ENCODE measurements at regions not wholly inside any gene's neighbourhood (a gene's known extent, or its start where the extent isn't known, plus 50 kb on each side); places are given as distances from the start of the nearest gene placed in this dataset.
A peak's percentile ranks its signal among the peaks of the same experiment; 100 is the strongest.

DNA sequence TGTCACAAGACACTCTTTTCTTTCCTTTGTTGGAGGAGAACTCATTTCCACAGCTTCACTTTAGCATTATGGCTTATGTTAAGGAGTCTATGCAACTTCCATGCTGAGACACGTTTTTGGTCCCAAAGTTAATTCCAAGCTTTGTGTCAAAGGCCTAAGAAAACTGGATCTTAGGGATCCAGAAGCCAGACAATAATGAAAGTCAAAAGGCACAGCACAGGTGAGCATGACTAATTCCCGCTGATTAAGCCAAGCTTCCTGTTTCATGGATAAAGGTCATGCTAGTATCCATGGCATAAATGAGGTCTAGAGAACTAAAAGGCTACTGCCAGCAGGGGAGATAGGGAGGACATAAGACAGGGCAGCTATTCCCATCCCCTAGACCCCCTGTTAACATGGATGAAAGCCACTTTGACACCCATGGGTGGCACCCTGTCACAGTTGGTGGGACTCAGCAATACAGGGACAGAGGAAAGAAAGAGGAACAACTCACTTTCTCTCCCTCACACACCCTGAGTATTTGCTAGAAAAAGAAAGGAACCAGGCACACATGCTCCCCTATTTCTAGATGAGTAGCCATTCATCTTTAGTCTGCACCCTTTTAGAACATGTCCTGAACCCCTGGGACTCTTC is 438.1 kb upstream of the CDH9 start:
- TF ChIP-seq EZH2 (IDR thresholded peaks at IDR 0.05) = no peak
- Mint-ChIP-seq H3K4me3 (no peak overlapping the region), H3K27me3 (ENCODE audit: insufficient read depth, low read depth) (no peaks in the 10 kb centered on the region), H3K4me1 (peaks cover 12% of the 10 kb centered on the region), H3K9me3 (peaks cover 25% of the 10 kb centered on the region), H3K36me3 (no peaks in the 10 kb centered on the region), H3K27ac (no peak overlapping the region)
- Histone ChIP-seq H3K27ac (no peak overlapping the region), H3K36me3 (peaks cover 51% of the 10 kb centered on the region), H3F3A (ENCODE audit: low read depth) (peaks cover 13% of the 10 kb centered on the region), H3K4me3 (no peak overlapping the region), H3K4me1 (peaks cover 4% of the 10 kb centered on the region), H3K9me3 (ENCODE audit: low read depth) (peaks cover 13% of the 10 kb centered on the region), H4K20me1 (ENCODE audit: low read depth) (peaks cover 7% of the 10 kb centered on the region), H3K9ac (no peak overlapping the region), H3K27me3 (no peaks in the 10 kb centered on the region), H2AFZ (replicated peaks) (no peak overlapping the region), H3K4me2 (no peak overlapping the region), H3K79me2 (ENCODE audit: low read depth) (peaks cover 67% of the 10 kb centered on the region)
- DNase-seq (ENCODE audit: low spot score) = no peak

- Mint-ChIP-seq H3K4me3 (no peak overlapping the region), H3K9me3 (peaks cover 25% of the 10 kb centered on the region), H3K27ac (no peak overlapping the region), H3K36me3 (no peaks in the 10 kb centered on the region), H3K4me1 (peaks cover 12% of the 10 kb centered on the region), H3K27me3 (ENCODE audit: insufficient read depth, low read depth) (no peaks in the 10 kb centered on the region)
- H3K4me1 ChIP-seq = peaks cover 8% of the 10 kb centered on the region
- H3F3A ChIP-seq (ENCODE audit: low read depth) = peaks cover 10% of the 10 kb centered on the region
- DNase-seq (ENCODE audit: low spot score) = no peak
- H3K27ac ChIP-seq = no peak overlapping the region
- H3K27me3 ChIP-seq = no peaks in the 10 kb centered on the region
- H3K9me3 ChIP-seq (ENCODE audit: low read depth) = peaks cover 13% of the 10 kb centered on the region
- TF ChIP-seq EZH2phosphoT487 (IDR thresholded peaks at IDR 0.05) = no peak
- H2AFZ ChIP-seq (replicated peaks) = no peak overlapping the region
- H4K20me1 ChIP-seq (ENCODE audit: low read depth) = peaks cover 7% of the 10 kb centered on the region
- peaks cover 48% of the 10 kb centered on the region for H3K36me3 ChIP-seq
- H3K9ac ChIP-seq = no peak overlapping the region
- peak overlapping the region; percentile 65 for H3K4me3 ChIP-seq
- peak overlapping the region; percentile 67 for H3K4me2 ChIP-seq
- H3K79me2 ChIP-seq (ENCODE audit: low read depth) = peaks cover 68% of the 10 kb centered on the region
These were observed 436.7 kb upstream of the CDH9 start for GRCh38 chr5:27475063-27475462.

DNA sequence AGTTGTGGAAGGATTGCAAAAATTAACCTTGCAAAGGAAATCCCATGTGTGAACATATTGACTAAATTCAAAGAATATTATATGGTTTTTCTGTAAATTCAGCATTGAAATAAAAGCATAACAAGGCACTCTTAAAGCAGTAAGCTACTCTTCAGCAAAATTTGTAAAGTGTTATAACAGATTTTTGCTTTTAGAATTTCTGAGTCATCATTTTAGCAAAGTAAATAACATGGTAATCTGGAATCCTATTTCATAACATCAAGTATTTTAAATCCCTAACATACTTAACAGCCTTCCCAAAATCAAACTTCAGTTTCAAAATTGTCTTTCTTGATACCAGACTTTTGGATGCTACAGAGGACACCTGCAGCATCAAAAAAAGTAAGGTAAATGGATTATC is 436.0 kb upstream of the CDH9 start:
- H3K27me3 ChIP-seq = no peaks in the 10 kb centered on the region
- H3K9ac ChIP-seq = no peak overlapping the region
- Mint-ChIP-seq H3K4me1 (peaks cover 8% of the 10 kb centered on the region), H3K4me3 (no peak overlapping the region), H3K36me3 (no peaks in the 10 kb centered on the region), H3K9me3 (peaks cover 23% of the 10 kb centered on the region), H3K27me3 (ENCODE audit: insufficient read depth, low read depth) (no peaks in the 10 kb centered on the region), H3K27ac (no peak overlapping the region)
- H3K4me3 ChIP-seq = peak overlapping the region; percentile 65
- H3K27ac ChIP-seq = no peak overlapping the region
- DNase-seq (ENCODE audit: low spot score) = no peak
- TF ChIP-seq, protein P1, sequence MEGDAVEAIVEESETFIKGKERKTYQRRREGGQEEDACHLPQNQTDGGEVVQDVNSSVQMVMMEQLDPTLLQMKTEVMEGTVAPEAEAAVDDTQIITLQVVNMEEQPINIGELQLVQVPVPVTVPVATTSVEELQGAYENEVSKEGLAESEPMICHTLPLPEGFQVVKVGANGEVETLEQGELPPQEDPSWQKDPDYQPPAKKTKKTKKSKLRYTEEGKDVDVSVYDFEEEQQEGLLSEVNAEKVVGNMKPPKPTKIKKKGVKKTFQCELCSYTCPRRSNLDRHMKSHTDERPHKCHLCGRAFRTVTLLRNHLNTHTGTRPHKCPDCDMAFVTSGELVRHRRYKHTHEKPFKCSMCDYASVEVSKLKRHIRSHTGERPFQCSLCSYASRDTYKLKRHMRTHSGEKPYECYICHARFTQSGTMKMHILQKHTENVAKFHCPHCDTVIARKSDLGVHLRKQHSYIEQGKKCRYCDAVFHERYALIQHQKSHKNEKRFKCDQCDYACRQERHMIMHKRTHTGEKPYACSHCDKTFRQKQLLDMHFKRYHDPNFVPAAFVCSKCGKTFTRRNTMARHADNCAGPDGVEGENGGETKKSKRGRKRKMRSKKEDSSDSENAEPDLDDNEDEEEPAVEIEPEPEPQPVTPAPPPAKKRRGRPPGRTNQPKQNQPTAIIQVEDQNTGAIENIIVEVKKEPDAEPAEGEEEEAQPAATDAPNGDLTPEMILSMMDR (IDR thresholded peaks at IDR 0.05) = no peak
- no peak for TF ChIP-seq EZH2 (IDR thresholded peaks at IDR 0.05)
- no peak for TF ChIP-seq EZH2phosphoT487 (IDR thresholded peaks at IDR 0.05)
- H3K36me3 ChIP-seq = peaks cover 41% of the 10 kb centered on the region
- peaks cover 68% of the 10 kb centered on the region for H3K79me2 ChIP-seq (ENCODE audit: low read depth)
- peaks cover 8% of the 10 kb centered on the region for H3F3A ChIP-seq (ENCODE audit: low read depth)
- peak overlapping the region; percentile 67 for H3K4me2 ChIP-seq
- peaks cover 7% of the 10 kb centered on the region for H4K20me1 ChIP-seq (ENCODE audit: low read depth)
- peaks cover 13% of the 10 kb centered on the region for H3K9me3 ChIP-seq (ENCODE audit: low read depth)
- peaks cover 8% of the 10 kb centered on the region for H3K4me1 ChIP-seq
- H2AFZ ChIP-seq (replicated peaks) = no peak overlapping the region

DNA sequence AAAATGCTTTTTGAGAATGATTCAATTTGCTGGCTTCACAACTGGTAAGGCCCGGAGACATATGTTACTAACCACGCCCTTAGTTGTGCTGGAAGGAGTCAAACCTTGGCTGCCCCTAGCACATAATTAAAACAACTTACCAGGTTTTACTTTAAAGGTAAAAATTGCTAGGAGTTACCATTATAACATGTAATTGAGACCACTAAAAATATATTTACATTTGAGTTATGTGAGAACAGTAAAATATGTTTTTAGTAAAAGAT is 435.6 kb upstream of the CDH9 start:
- Mint-ChIP-seq H3K27me3 (ENCODE audit: insufficient read depth, low read depth) (no peaks in the 10 kb centered on the region), H3K4me3 (no peak overlapping the region), H3K27ac (no peak overlapping the region), H3K9me3 (peaks cover 23% of the 10 kb centered on the region), H3K4me1 (peaks cover 8% of the 10 kb centered on the region), H3K36me3 (no peaks in the 10 kb centered on the region)
- Histone ChIP-seq H3K4me3 (peak overlapping the region; percentile 65), H3K36me3 (peaks cover 40% of the 10 kb centered on the region), H3K4me2 (peak overlapping the region; percentile 67), H3K9me3 (ENCODE audit: low read depth) (peaks cover 13% of the 10 kb centered on the region), H3K9ac (no peak overlapping the region), H3K27ac (no peak overlapping the region), H3K79me2 (ENCODE audit: low read depth) (peaks cover 68% of the 10 kb centered on the region), H4K20me1 (ENCODE audit: low read depth) (peaks cover 7% of the 10 kb centered on the region), H3K4me1 (peaks cover 8% of the 10 kb centered on the region), H2AFZ (replicated peaks) (no peak overlapping the region), H3K27me3 (no peaks in the 10 kb centered on the region), H3F3A (ENCODE audit: low read depth) (peaks cover 8% of the 10 kb centered on the region)
- TF ChIP-seq, protein P1 (IDR thresholded peaks at IDR 0.05) = no peak
- TF ChIP-seq EZH2phosphoT487 (IDR thresholded peaks at IDR 0.05) (no peak), EZH2 (IDR thresholded peaks at IDR 0.05) (no peak)
- no peak for DNase-seq (ENCODE audit: low spot score)
